K562 (cell line): ENCODE measurements at regions not wholly inside any gene's neighbourhood (a gene's known extent, or its start where the extent isn't known, plus 50 kb on each side); places are given as distances from the start of the nearest gene placed in this dataset.

Experiments
- ATAC-seq: fragments of 200-7000 bp; cut with Tn5 transposase; 3 replicates; pipeline ENCODE4 v1.9.1; 2020; ENCODE audit warnings: moderate library complexity
- BruUV-seq: library from RNA; stranded (reverse); fragments of 400-500 nt; replicated peaks from 2 replicates; lab custom pipeline; 2021; lab: Mats Ljungman, UMichigan
- CTCF ChIA-PET: fragments of 300-600 bp; formaldehyde crosslinking; extraction: SDS; loops from one replicate; lab custom pipeline; 2021; ENCODE audit warnings: low intra/inter-chr PET ratio; lab: Yijun Ruan, JAX
- POLR2A ChIA-PET: fragments of 300-600, 350-650 bp; sonication (Branson Sonifier 250); formaldehyde crosslinking; extraction: SDS; loops from one replicate; lab custom pipeline; 2021; ENCODE audit warnings: antibody characterized with exemption, inconsistent platforms; lab: Yijun Ruan, JAX
- DNase-seq, 4 experiments: peaks; one replicate each; pipeline versions ENCODE4 v3.0.0 to v3.0.0-alpha.2; 2011 to 2018; ENCODE audit warnings: low spot score in 3 of 4, mixed read lengths in 3 of 4; ENCODE audit errors: extremely low read depth in 1 of 4
- FAIRE-seq: peaks from 2 replicates; lab custom pipeline; 2011; peaks lifted over from hg19 to GRCh38; lab: Jason Lieb, UNC
- H2AFZ ChIP-seq: 2 replicates; pipeline ENCODE4 v1.6.0; 2011; ENCODE audit warnings: low read depth, low read length, control low read depth, inconsistent platforms
- H3K27ac ChIP-seq: fragments of 200-600 bp; 3 replicates; pipeline ENCODE4 v1.8.0; 2011; ENCODE audit warnings: low read depth, mild to moderate bottlenecking, control low read depth, inconsistent platforms, low read length, moderate library complexity, mixed read lengths; ENCODE audit errors: extremely low read depth
- H3K27me3 ChIP-seq, 2 experiments: fragments of 300-600 bp in 1 of 2; 2 replicates in 1 of 2; 3 replicates in 1 of 2; pipeline versions ENCODE4 v1.6.0 to v1.8.0; 2011; ENCODE audit warnings: inconsistent platforms in 2 of 2, low read length in 2 of 2, mild to moderate bottlenecking in 1 of 2, mixed read lengths in 1 of 2, moderate library complexity in 1 of 2; ENCODE audit not compliant: control insufficient read depth in 2 of 2, insufficient read depth in 2 of 2
- H3K36me3 ChIP-seq: fragments of 300-600 bp; 3 replicates; pipeline ENCODE4 v1.8.0; 2011; ENCODE audit warnings: mild to moderate bottlenecking, low read length, inconsistent platforms; ENCODE audit not compliant: control insufficient read depth, insufficient read depth
- H3K4me1 ChIP-seq, 2 experiments: fragments of 200-600 bp in 1 of 2; replicated peaks in 1 of 2; 2 replicates in 1 of 2; 3 replicates in 1 of 2; pipeline versions ENCODE4 v1.5.1 to v1.8.0; 2011; ENCODE audit warnings: inconsistent platforms in 2 of 2, low read length in 2 of 2, mild to moderate bottlenecking in 1 of 2, mixed read lengths in 1 of 2, moderate library complexity in 1 of 2; ENCODE audit not compliant: control insufficient read depth in 2 of 2, insufficient read depth in 2 of 2
- H3K4me2 ChIP-seq: 2 replicates; pipeline ENCODE4 v1.6.1; 2011; ENCODE audit warnings: low read length, control low read depth, inconsistent platforms, mixed read lengths; ENCODE audit not compliant: insufficient read depth
- H3K4me3 ChIP-seq: fragments of 200-600 bp; sonication (generic), shearing (Covaris generic); 2 replicates; pipeline ENCODE4 v1.5.1; 2016; ENCODE audit warnings: control low read depth, inconsistent platforms
- H3K79me2 ChIP-seq: fragments of 200-600 bp; 3 replicates; pipeline ENCODE4 v1.8.0; 2011; ENCODE audit warnings: low read length, inconsistent platforms; ENCODE audit not compliant: control insufficient read depth, insufficient read depth
- H3K9ac ChIP-seq, 2 experiments: 2 replicates each; pipeline versions ENCODE4 v1.6.0 to v1.6.1; 2011; ENCODE audit warnings: low read depth in 2 of 2, low read length in 2 of 2, control low read depth in 1 of 2, inconsistent platforms in 1 of 2, mild to moderate bottlenecking in 1 of 2, mixed read lengths in 1 of 2; ENCODE audit not compliant: insufficient read depth in 1 of 2
- H3K9me1 ChIP-seq: one replicate; pipeline ENCODE4 v1.6.0; 2011; ENCODE audit warnings: inconsistent platforms, mild to moderate bottlenecking, low read length, moderate library complexity; ENCODE audit not compliant: control insufficient read depth, insufficient read depth
- H3K9me3 ChIP-seq: replicated peaks from 2 replicates; pipeline ENCODE4 v1.5.1; 2011; ENCODE audit warnings: low read depth, low read length, inconsistent platforms; ENCODE audit not compliant: control insufficient read depth, insufficient read depth
- H4K20me1 ChIP-seq: replicated peaks from 2 replicates; pipeline ENCODE4 v1.6.1; 2011; ENCODE audit warnings: low read length, inconsistent platforms, mixed read lengths; ENCODE audit not compliant: control insufficient read depth, insufficient read depth
- CBX1 ChIP-seq: sonication (generic); IDR thresholded peaks from 2 replicates; pipeline ENCODE4 v1.6.1; 2016; ENCODE audit warnings: antibody characterized with exemption, low read depth, mild to moderate bottlenecking
- HNRNPLL ChIP-seq: fragments of 200-400 bp; formaldehyde crosslinking; IDR thresholded peaks from 2 replicates; pipeline ENCODE4 v1.6.1; 2017; ENCODE audit warnings: low read length, low read depth, mild to moderate bottlenecking; ENCODE audit not compliant: poor library complexity, severe bottlenecking
- MAFF ChIP-seq: IDR thresholded peaks from 2 replicates; pipeline ENCODE4 v1.6.1; 2012; ENCODE audit warnings: low read length, improper control_type of control experiment
- PKNOX1 ChIP-seq: fragments of 450-650 bp; IDR thresholded peaks from 2 replicates; pipeline ENCODE4 v1.6.1; 2016
- PPARD ChIP-seq: fragments of 250-450 bp; sonication (Bioruptor Pico); IDR thresholded peaks from 2 replicates; pipeline ENCODE4 v1.8.0; 2022; ENCODE audit warnings: inconsistent platforms, mild to moderate bottlenecking, moderate library complexity
- RAD21 ChIP-seq, 2 experiments: fragments of 250-450 bp in 1 of 2; fragments of 450-650 bp in 1 of 2; sonication (Bioruptor Pico) in 1 of 2; formaldehyde crosslinking in 1 of 2; IDR thresholded peaks in 1 of 2; conservative IDR thresholded peaks in 1 of 2; 2 replicates each; pipeline versions ENCODE4 v1.4.0 to v1.8.0; 2020 to 2022; ENCODE audit warnings: mild to moderate bottlenecking in 2 of 2, moderate library complexity in 1 of 2
- RFX7 ChIP-seq: fragments of 250-450 bp; sonication (Bioruptor Pico); IDR thresholded peaks from 2 replicates; pipeline ENCODE4 v1.5.1; 2021; ENCODE audit warnings: mild to moderate bottlenecking
- WGBS: fragments of 100-300 bp; shearing (Covaris generic); methylation state at CpG from one replicate; pipeline ENCODE4 v1.1.6; 2016; ENCODE audit warnings: low coverage, mixed read lengths; ENCODE audit not compliant: insufficient coverage; ENCODE audit errors: missing lambda C conversion rate; 5-methylcytosine and 5-hydroxymethylcytosine counted together
- in situ Hi-C: fragments of 300-500 bp; cut with MboI; formaldehyde crosslinking; loops from 4 replicates; pipeline ENCODE4 v1.15.0; 2018; ENCODE audit warnings: inconsistent platforms, mixed read lengths
- intact Hi-C: fragments of 100-400 bp; cut with micrococcal nuclease; formaldehyde crosslinking; loops from 2 replicates; pipeline ENCODE4 v1.14.2; 2022

- 0% methylated on average over 4 of the region's 4 CpGs for WGBS
Measured at GRCh38 chr2:41892476-41892875, 155.3 kb upstream of the PKDCC start.

More at GRCh38 chr2:41892476-41892875, 155.3 kb upstream of the PKDCC start:
- intact Hi-C loops (no loop called here), in situ Hi-C loops (no loop called here)
- ChIA-PET POLR2A (no interaction called here), CTCF (no interaction called here)
- no peaks in the 10 kb centered on the region for H3K9me3 ChIP-seq
- H3K27ac ChIP-seq: no peak overlapping the region
- ATAC-seq: no peak
- no peak overlapping the region for H2AFZ ChIP-seq
- no peaks in the 10 kb centered on the region for H3K79me2 ChIP-seq
- no TSS peak for BruUV-seq
- no peak for FAIRE-seq
- H3K36me3 ChIP-seq: no peaks in the 10 kb centered on the region
- H4K20me1 ChIP-seq: no peaks in the 10 kb centered on the region
- no peaks in the 10 kb centered on the region for H3K9me1 ChIP-seq
- DNase-seq: no peak
- no peak overlapping the region for H3K4me2 ChIP-seq
- no peak overlapping the region for H3K4me3 ChIP-seq
- TF ChIP-seq CBX1: no peak
- no peak for TF ChIP-seq RAD21 (CRISPR knock-in tag; conservative IDR thresholded peaks at IDR 0.05 in 1 of 2, IDR thresholded peaks at IDR 0.05 in 1 of 2)
- no peak for TF ChIP-seq HNRNPLL
- TF ChIP-seq PKNOX1: no peak
- TF ChIP-seq PPARD: no peak
- TF ChIP-seq MAFF: no peak
- TF ChIP-seq RFX7 (CRISPR knock-in tag): no peak
- no peak overlapping the region for H3K9ac ChIP-seq
- no peaks in the 10 kb centered on the region; a peak in 2 of 5 replicates for H3K27me3 ChIP-seq
- H3K4me1 ChIP-seq: no peaks in the 10 kb centered on the region
